BE2C (cell line): ENCODE measurements at regions not wholly inside any gene's neighbourhood (a gene's known extent, or its start where the extent isn't known, plus 50 kb on each side); places are given as distances from the start of the nearest gene placed in this dataset.

ENCODE experiments used
- DNase-seq: peaks from one replicate; pipeline ENCODE4 v3.0.0-alpha.2; 2020
- H3K27me3 ChIP-seq: fragments of 250-450 bp; sonication (Bioruptor Pico); 2 replicates; pipeline ENCODE4 v1.5.1; 2020; ENCODE audit warnings: mild to moderate bottlenecking
- H3K36me3 ChIP-seq: fragments of 250-450 bp; sonication (Bioruptor Pico); 2 replicates; pipeline ENCODE4 v1.5.1; 2020; ENCODE audit warnings: mild to moderate bottlenecking
- H3K4me1 ChIP-seq: fragments of 250-450 bp; sonication (Bioruptor Pico); 2 replicates; pipeline ENCODE4 v1.5.1; 2020
- H3K4me3 ChIP-seq: 2 replicates; pipeline ENCODE4 v1.5.1; 2011; ENCODE audit warnings: low read depth, low read length
- H3K9me3 ChIP-seq: fragments of 250-450 bp; sonication (Bioruptor Pico); 2 replicates; pipeline ENCODE4 v1.5.1; 2020
- TF ChIP-seq, protein P1 (sequence below): IDR thresholded peaks from 2 replicates; pipeline ENCODE4 v1.5.1; 2012; ENCODE audit warnings: mild to moderate bottlenecking, low read depth, low read length

DNA sequence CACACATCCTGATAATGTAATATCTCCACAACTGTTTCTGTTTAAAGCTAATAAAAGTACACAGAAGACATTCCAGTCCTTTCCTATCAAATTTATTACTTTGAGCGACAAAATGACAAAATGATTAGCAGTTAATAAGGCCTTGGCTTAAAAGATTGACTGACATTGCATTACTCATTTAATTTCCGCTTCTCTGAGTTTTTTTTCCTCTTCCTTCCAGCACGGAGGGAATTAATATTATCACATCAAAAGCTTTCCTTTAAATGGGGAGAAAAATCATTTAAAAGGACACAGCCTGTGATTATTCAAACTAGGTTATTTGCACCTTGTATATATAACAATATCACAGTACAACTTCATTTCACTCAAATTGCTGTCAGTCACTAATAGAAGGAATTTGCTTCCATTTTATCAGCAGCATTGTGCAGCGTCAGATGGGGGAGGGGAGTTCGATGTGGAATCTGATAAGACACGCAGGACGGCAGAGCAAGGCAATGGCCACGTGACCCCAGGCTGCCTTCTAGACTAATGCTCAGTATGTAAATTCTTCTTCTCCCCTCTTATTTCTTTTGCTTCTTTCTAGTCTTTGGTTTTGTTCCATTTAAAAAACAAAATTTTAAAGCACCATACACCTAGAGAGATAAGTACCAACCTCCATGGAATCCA is 400.5 kb downstream of the IRX1 start:
- no peak for DNase-seq
- TF ChIP-seq, protein P1, sequence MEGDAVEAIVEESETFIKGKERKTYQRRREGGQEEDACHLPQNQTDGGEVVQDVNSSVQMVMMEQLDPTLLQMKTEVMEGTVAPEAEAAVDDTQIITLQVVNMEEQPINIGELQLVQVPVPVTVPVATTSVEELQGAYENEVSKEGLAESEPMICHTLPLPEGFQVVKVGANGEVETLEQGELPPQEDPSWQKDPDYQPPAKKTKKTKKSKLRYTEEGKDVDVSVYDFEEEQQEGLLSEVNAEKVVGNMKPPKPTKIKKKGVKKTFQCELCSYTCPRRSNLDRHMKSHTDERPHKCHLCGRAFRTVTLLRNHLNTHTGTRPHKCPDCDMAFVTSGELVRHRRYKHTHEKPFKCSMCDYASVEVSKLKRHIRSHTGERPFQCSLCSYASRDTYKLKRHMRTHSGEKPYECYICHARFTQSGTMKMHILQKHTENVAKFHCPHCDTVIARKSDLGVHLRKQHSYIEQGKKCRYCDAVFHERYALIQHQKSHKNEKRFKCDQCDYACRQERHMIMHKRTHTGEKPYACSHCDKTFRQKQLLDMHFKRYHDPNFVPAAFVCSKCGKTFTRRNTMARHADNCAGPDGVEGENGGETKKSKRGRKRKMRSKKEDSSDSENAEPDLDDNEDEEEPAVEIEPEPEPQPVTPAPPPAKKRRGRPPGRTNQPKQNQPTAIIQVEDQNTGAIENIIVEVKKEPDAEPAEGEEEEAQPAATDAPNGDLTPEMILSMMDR: no peak
- H3K9me3 ChIP-seq: no peaks in the 10 kb centered on the region; the same call in 1 of the 2 replicates
- H3K4me3 ChIP-seq: no peak overlapping the region
- no peaks in the 10 kb centered on the region for H3K27me3 ChIP-seq
- H3K36me3 ChIP-seq: no peaks in the 10 kb centered on the region
- H3K4me1 ChIP-seq: no peaks in the 10 kb centered on the region

DNA sequence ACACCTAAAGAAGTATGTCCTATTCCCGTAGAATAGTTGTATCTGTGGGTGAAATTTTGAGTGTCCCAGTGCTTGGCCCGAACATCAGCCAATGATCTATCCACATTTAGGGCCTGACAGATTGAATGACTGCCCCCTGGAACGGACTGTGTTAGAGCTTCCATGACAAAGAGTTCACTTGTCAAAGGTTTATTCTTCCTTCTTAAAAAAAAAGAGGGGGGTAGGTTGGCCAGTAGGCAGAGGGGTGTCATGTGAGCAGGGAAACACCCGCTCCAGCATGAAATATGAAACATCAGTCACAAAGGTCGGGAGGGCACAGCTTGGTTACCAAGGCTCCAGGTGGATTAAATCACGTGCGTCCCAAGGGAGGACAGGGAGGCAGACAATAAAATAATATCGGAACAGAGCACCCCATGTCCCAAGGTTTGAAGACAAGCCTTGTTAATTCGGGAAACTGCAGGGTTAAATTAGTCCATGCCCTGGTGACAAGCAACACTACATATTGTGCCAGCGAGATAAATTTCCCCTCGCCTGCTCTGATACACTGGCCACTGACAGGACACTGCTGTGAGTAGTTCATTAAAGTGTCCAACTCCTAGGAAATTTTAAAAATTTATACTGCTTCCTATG is 401.2 kb downstream of the IRX1 start:
- H3K4me3 ChIP-seq: no peak overlapping the region
- TF ChIP-seq, protein P1: no peak
- no peaks in the 10 kb centered on the region for H3K4me1 ChIP-seq
- H3K27me3 ChIP-seq: no peaks in the 10 kb centered on the region
- DNase-seq: no peak
- no peaks in the 10 kb centered on the region; the same call in 1 of the 2 replicates for H3K9me3 ChIP-seq
- no peaks in the 10 kb centered on the region for H3K36me3 ChIP-seq

DNA sequence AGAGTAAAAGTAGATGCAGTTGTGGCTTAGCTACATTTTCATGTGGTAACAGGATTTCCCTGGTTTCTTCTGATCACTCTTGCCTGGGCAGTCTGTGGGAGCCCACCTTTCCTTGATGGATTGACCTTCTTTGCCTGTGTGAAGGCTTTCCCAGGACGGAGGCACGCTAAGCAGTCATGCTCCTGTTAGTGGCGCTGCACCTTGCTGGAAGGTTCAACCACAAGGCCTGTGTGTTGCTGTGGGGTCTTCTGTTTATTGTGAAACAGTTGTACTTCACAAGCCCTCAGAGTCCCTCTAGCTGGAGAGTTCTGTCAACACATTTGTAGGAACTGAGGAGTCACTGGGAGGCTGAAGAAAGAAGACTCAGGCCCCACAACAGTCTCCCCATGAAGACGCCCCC is 402.0 kb downstream of the IRX1 start:
- Histone ChIP-seq H3K36me3 (no peaks in the 10 kb centered on the region), H3K27me3 (no peaks in the 10 kb centered on the region), H3K9me3 (no peaks in the 10 kb centered on the region), H3K4me1 (no peaks in the 10 kb centered on the region), H3K4me3 (no peak overlapping the region)
- no peak for DNase-seq
- TF ChIP-seq, protein P1: no peak

DNA sequence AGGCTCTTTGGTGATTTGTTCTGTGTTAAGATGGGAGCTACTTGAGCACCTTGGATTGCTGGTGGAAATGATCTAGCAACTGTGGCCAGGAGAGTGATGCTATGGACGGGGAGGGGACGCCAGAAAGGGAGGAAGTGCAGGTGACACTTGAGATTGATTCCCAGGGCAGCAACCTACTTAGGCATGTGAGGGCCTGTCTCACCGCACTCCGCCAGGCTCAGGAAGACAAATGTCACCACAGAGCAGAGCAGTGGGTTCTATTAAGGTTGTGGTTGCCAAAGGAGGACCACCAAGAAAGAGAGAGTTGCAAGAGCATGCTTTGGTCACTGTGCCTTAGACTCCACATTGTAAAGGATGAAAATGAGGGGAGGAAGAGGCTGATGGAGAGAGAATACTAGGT is 404.3 kb downstream of the IRX1 start:
- Histone ChIP-seq H3K36me3 (no peaks in the 10 kb centered on the region), H3K4me1 (no peaks in the 10 kb centered on the region)

DNA sequence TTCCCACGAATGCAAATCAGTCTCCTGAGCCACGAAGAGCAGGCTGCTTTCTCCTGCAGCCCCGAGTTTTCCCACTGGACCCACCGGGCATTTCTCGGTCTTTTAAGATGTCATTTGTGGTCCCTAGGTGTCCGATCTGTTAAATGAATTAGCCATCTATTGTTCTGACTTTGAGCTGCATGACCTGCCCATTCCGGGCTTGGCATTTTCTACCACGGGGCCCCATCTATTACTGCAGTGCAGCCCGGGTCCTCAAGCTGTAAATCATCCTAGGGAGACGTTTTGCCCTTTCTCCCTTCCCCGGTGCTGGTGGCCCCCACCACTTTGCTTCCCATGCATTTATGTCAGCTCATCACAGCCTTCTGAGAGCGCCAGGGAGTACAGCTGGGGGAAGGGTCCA is 405.4 kb downstream of the IRX1 start:
- H3K4me1 ChIP-seq: no peaks in the 10 kb centered on the region
- TF ChIP-seq, protein P1: no peak
- H3K4me3 ChIP-seq: no peak overlapping the region
- no peaks in the 10 kb centered on the region for H3K36me3 ChIP-seq
- DNase-seq: no peak
- peaks cover 2% of the 10 kb centered on the region; the same call in 1 of the 2 replicates for H3K9me3 ChIP-seq
- H3K27me3 ChIP-seq: no peaks in the 10 kb centered on the region

More for the DNA sequence above, 404.3 kb downstream of the IRX1 start:
- peaks cover 2% of the 10 kb centered on the region; the same call in 1 of the 2 replicates for H3K9me3 ChIP-seq
- DNase-seq: no peak
- no peak overlapping the region for H3K4me3 ChIP-seq
- H3K27me3 ChIP-seq: no peaks in the 10 kb centered on the region
- TF ChIP-seq, protein P1: no peak

DNA sequence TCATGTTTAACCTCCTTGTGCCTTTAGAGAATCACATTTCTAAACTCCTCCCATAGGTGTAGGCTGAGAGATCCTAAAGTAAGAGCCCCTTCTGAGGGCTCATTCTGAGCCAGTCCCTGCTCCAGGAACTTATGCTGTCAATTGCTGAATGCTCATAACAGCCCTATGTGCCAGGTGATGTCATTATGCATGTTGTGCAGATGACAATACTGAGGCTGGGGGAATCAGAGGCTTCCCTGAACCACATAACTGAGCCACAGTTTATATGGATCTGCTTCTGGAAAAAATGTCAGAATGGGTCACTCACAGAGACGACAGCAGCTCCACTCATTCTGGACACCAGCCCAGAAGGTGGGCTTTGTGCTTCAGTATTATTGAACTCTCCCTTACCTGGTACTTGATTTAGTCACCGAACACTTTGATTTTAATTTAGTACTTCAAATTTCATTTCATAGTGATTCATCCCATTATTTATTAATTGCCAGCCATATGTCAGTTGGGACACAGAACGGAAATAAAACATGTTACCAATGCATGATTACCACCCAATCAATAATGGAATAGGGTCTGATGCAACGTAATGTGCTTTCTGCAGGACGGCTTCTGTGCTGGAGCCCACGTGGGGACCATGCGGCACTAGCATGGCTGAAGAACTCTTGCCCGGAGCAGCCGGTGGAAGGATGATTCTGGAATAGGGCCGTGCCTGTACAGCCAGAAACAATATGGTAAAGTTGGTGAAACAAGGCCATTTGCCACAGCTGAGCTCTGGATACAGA is 406.3 kb downstream of the IRX1 start:
- TF ChIP-seq, protein P1: no peak
- Histone ChIP-seq H3K27me3 (no peaks in the 10 kb centered on the region), H3K4me3 (no peak overlapping the region), H3K36me3 (no peaks in the 10 kb centered on the region), H3K9me3 (peaks cover 2% of the 10 kb centered on the region; the same call in 1 of the 2 replicates), H3K4me1 (no peaks in the 10 kb centered on the region)
- DNase-seq: no peak
